Ishikawa (cell line): ENCODE measurements at regions not wholly inside any gene's neighbourhood (a gene's known extent, or its start where the extent isn't known, plus 50 kb on each side); places are given as distances from the start of the nearest gene placed in this dataset.

Experiments used
- EP300 ChIP-seq: IDR thresholded peaks from 2 replicates; pipeline ENCODE4 v1.6.1; 2012; ENCODE audit warnings: borderline replicate concordance
- YY1 ChIP-seq: IDR thresholded peaks from 2 replicates; pipeline ENCODE4 v1.6.1; 2012; ENCODE audit warnings: low read depth
- ZBTB7A ChIP-seq: IDR thresholded peaks from 2 replicates; pipeline ENCODE4 v1.6.1; 2012; ENCODE audit warnings: low read depth

GRCh38 chr11:119864836-119865235, 135.8 kb upstream of the NECTIN1 start:
- TF ChIP-seq ZBTB7A = no peak
- TF ChIP-seq YY1 = no peak
- no peak for TF ChIP-seq EP300
